Smooth muscle cell of the brain vasculature (primary cell): ENCODE measurements at regions not wholly inside any gene's neighbourhood (a gene's known extent, or its start where the extent isn't known, plus 50 kb on each side); places are given as distances from the start of the nearest gene placed in this dataset.

Source experiments
- DNase-seq: peaks from one replicate; pipeline ENCODE4 v3.0.0-alpha.2; 2012; ENCODE audit warnings: low read depth, low spot score

- DNase-seq: no peak
Measured at GRCh38 chr6:153625089-153625488, 414.0 kb upstream of the OPRM1 start.

- DNase-seq: no peak
Measured at GRCh38 chr6:153624528-153624927, 414.5 kb upstream of the OPRM1 start.

GRCh38 chr6:153623496-153623895 is 415.5 kb upstream of the OPRM1 start:
- DNase-seq: no peak

GRCh38 chr6:153621491-153621890 is 417.5 kb upstream of the OPRM1 start:
- DNase-seq: no peak

GRCh38 chr6:153621070-153621469 is 418.0 kb upstream of the OPRM1 start:
- no peak for DNase-seq

- no peak for DNase-seq
Measured at GRCh38 chr6:153618371-153619322, 420.4 kb upstream of the OPRM1 start.

- no peak for DNase-seq
Measured at GRCh38 chr6:153616506-153616905, 422.5 kb upstream of the OPRM1 start.

- no peak for DNase-seq
Measured at GRCh38 chr6:153613719-153614455, 425.2 kb upstream of the OPRM1 start.

- DNase-seq: no peak
Measured at GRCh38 chr6:153602401-153602800, 436.6 kb upstream of the OPRM1 start.

GRCh38 chr6:153599901-153600300 is 439.1 kb upstream of the OPRM1 start:
- DNase-seq: no peak

GRCh38 chr6:153595903-153596302 is 443.1 kb upstream of the OPRM1 start:
- no peak for DNase-seq

- DNase-seq: no peak
Measured at GRCh38 chr6:153594871-153595270, 444.2 kb upstream of the OPRM1 start.

- DNase-seq: no peak
Measured at GRCh38 chr6:153591159-153591558, 447.9 kb upstream of the OPRM1 start.

GRCh38 chr6:153590411-153590810 is 448.6 kb upstream of the OPRM1 start:
- DNase-seq: no peak

- DNase-seq: no peak
Measured at GRCh38 chr6:153588330-153588729, 450.7 kb upstream of the OPRM1 start.

- DNase-seq: no peak
Measured at GRCh38 chr6:153583685-153584084, 452.6 kb upstream of the RGS17 start.

- no peak for DNase-seq
Measured at GRCh38 chr6:153580776-153581175, 449.7 kb upstream of the RGS17 start.

GRCh38 chr6:153575528-153575927 is 444.4 kb upstream of the RGS17 start:
- DNase-seq: no peak

GRCh38 chr6:153574231-153574630 is 443.1 kb upstream of the RGS17 start:
- no peak for DNase-seq

- no peak for DNase-seq
Measured at GRCh38 chr6:153572371-153572770, 441.3 kb upstream of the RGS17 start.

GRCh38 chr6:153568628-153569027 is 437.5 kb upstream of the RGS17 start:
- DNase-seq: peak; percentile 7

GRCh38 chr6:153564803-153565202 is 433.7 kb upstream of the RGS17 start:
- no peak for DNase-seq

GRCh38 chr6:153563001-153563400 is 431.9 kb upstream of the RGS17 start:
- no peak for DNase-seq
